ENCODE measurements at regions not wholly inside any gene's neighbourhood (a gene's known extent, or its start where the extent isn't known, plus 50 kb on each side); places are given as distances from the start of the nearest gene placed in this dataset.

- H3K27ac ChIP-seq = peak overlapping the region; percentile 100
- DNase-seq (ENCODE audit: low read depth, low spot score) = no peak
These were observed 216.5 kb downstream of the LY86 start for GRCh38 chr6:6804843-6805615.

- DNase-seq (ENCODE audit: low read depth, low spot score) = no peak
- H3K27ac ChIP-seq = peak overlapping the region; percentile 23
These were observed 218.5 kb downstream of the LY86 start for GRCh38 chr6:6806844-6807518.

- no peak overlapping the region for H3K27ac ChIP-seq
- no peak for DNase-seq (ENCODE audit: low read depth, low spot score)
These were observed 219.8 kb downstream of the LY86 start for GRCh38 chr6:6808343-6808742.

- no peak overlapping the region for H3K27ac ChIP-seq
- DNase-seq (ENCODE audit: low read depth, low spot score) = no peak
These were observed 220.4 kb downstream of the LY86 start for GRCh38 chr6:6808915-6809314.

- H3K27ac ChIP-seq = peak overlapping the region; percentile 98
- peak; percentile 59 for DNase-seq (ENCODE audit: low read depth, low spot score)
These were observed 222.2 kb downstream of the LY86 start for GRCh38 chr6:6810727-6811126.

- peak; percentile 98 for DNase-seq (ENCODE audit: low read depth, low spot score)
- H3K27ac ChIP-seq = peak overlapping the region; percentile 98
These were observed 222.8 kb downstream of the LY86 start for GRCh38 chr6:6811128-6812009.

- DNase-seq (ENCODE audit: low read depth, low spot score) = no peak
- peak overlapping the region; percentile 98 for H3K27ac ChIP-seq
These were observed 223.9 kb downstream of the LY86 start for GRCh38 chr6:6812427-6812826.

- H3K27ac ChIP-seq = peak overlapping the region; percentile 10
- DNase-seq (ENCODE audit: low read depth, low spot score) = no peak
These were observed 227.2 kb downstream of the LY86 start for GRCh38 chr6:6815732-6816131.

GRCh38 chr6:6816716-6817115 lies 228.2 kb downstream of the LY86 start:
- H3K27ac ChIP-seq = no peak overlapping the region
- DNase-seq (ENCODE audit: low read depth, low spot score) = no peak

- DNase-seq (ENCODE audit: low read depth, low spot score) = no peak
These were observed 229.6 kb downstream of the LY86 start for GRCh38 chr6:6818078-6818639.

GRCh38 chr6:6820641-6821238 lies 232.2 kb downstream of the LY86 start:
- peak overlapping the region; percentile 96 for H3K27ac ChIP-seq
- DNase-seq (ENCODE audit: low read depth, low spot score) = peak; percentile 92

More at GRCh38 chr6:6818078-6818639, 229.6 kb downstream of the LY86 start:
- no peak overlapping the region for H3K27ac ChIP-seq

GRCh38 chr6:6821639-6822261 lies 233.2 kb downstream of the LY86 start:
- H3K27ac ChIP-seq = peak overlapping the region; percentile 96
- DNase-seq (ENCODE audit: low read depth, low spot score) = no peak

GRCh38 chr6:6823030-6823429 lies 234.5 kb downstream of the LY86 start:
- H3K27ac ChIP-seq = no peak overlapping the region

GRCh38 chr6:6823568-6824224 lies 235.2 kb downstream of the LY86 start:
- no peak overlapping the region for H3K27ac ChIP-seq
- no peak for DNase-seq (ENCODE audit: low read depth, low spot score)

More at GRCh38 chr6:6823030-6823429, 234.5 kb downstream of the LY86 start:
- no peak for DNase-seq (ENCODE audit: low read depth, low spot score)

GRCh38 chr6:6824381-6824780 lies 235.9 kb downstream of the LY86 start:
- H3K27ac ChIP-seq = peak overlapping the region; percentile 56

GRCh38 chr6:6825193-6825784 lies 236.8 kb downstream of the LY86 start:
- DNase-seq (ENCODE audit: low read depth, low spot score) = no peak

More at GRCh38 chr6:6824381-6824780, 235.9 kb downstream of the LY86 start:
- DNase-seq (ENCODE audit: low read depth, low spot score) = no peak

GRCh38 chr6:6826095-6826901 lies 237.8 kb downstream of the LY86 start:
- DNase-seq (ENCODE audit: low read depth, low spot score) = no peak
- H3K27ac ChIP-seq = peak overlapping the region; percentile 56

More at GRCh38 chr6:6825193-6825784, 236.8 kb downstream of the LY86 start:
- peak overlapping the region; percentile 56 for H3K27ac ChIP-seq

GRCh38 chr6:6826961-6827360 lies 238.4 kb downstream of the LY86 start:
- DNase-seq (ENCODE audit: low read depth, low spot score) = no peak
- no peak overlapping the region for H3K27ac ChIP-seq

Measured in epithelial cell of prostate (primary cell).